ENCODE measurements at regions not wholly inside any gene's neighbourhood (a gene's known extent, or its start where the extent isn't known, plus 50 kb on each side); places are given as distances from the start of the nearest gene placed in this dataset.
"Not testable (repeated sequence)": the region's sequence is repeated elsewhere in the genome, so short reads cannot be mapped to it uniquely, and the experiment has no call there.

- no peak for DNase-seq
Observed at GRCh38 chr6:920512-920911, 227.6 kb upstream of the EXOC2 start.

GRCh38 chr6:919500-919899 is 226.6 kb upstream of the EXOC2 start:
- DNase-seq: no peak

- DNase-seq: no peak
Observed at GRCh38 chr6:917939-918338, 225.0 kb upstream of the EXOC2 start.

DNA sequence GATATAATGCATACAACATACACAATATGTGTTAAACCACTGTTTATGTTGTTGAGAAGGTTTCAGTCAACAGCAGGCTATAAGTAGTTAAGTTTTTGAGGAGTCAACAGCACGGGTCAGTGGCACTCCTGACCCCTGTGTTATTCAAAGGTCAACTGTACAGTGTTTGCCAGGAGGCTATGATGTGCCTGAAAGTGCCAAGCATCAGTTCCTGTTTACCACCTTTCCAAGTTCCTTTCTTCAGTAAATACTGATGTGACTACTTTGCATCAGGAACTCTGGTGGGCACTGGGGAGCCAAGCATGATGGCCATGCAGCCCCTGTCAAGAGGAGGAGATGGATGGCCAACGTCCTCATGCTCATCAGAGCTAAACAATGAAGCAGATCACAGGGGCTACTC is 224.4 kb upstream of the EXOC2 start:
- no peak for DNase-seq

- DNase-seq: no peak
Observed at GRCh38 chr6:916131-916530, 223.2 kb upstream of the EXOC2 start.

GRCh38 chr6:912871-913835 is 220.2 kb upstream of the EXOC2 start:
- DNase-seq: peak; percentile 68

GRCh38 chr6:907928-908327 is 215.0 kb upstream of the EXOC2 start:
- peak; percentile 19 for DNase-seq

DNA sequence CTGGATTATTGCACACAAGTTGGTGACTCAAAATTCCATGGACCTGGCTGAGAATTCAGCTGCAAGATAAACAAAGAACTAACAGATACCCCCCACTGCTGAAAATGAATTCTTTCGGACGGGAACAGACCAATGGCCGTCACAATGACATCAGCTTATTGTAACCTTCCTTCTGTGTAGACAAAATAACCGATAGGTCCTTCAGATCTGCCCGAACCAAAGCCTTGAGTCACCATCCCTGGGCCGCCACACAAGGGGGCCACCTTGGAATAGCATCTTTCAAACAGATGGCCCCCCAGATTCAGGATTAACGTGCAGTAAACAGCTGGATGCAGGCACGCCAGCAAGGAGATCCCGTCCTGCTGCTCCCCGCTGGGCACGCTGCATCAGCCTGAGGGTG is 214.0 kb upstream of the EXOC2 start:
- peak; percentile 44 for DNase-seq

DNA sequence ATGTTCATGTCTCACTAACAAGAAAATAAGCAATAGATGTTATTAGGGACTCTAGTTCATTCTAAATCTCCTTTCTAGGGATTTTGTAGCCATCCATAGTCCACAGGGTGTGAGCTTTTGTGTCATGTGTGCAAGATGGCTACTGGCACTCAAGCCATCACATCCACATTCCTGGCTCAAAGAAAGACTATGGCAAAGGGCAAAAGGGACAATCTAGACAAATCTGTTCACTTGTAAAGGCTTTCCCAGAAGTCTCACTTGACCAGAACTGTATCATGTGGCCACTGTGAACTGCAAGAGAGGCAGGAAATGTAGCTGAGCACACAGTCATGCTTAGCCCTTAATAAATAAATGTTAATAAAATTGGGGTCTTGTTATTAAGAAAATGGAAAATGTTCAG is 212.6 kb upstream of the EXOC2 start:
- DNase-seq: peak; percentile 28

- DNase-seq: no peak
Observed at GRCh38 chr6:904994-905393, 212.1 kb upstream of the EXOC2 start.

GRCh38 chr6:903761-904160 is 210.8 kb upstream of the EXOC2 start:
- peak; percentile 40 for DNase-seq

GRCh38 chr6:901696-902460 is 208.9 kb upstream of the EXOC2 start:
- DNase-seq: no peak

GRCh38 chr6:900716-901605 is 208.0 kb upstream of the EXOC2 start:
- DNase-seq: no peak

DNA sequence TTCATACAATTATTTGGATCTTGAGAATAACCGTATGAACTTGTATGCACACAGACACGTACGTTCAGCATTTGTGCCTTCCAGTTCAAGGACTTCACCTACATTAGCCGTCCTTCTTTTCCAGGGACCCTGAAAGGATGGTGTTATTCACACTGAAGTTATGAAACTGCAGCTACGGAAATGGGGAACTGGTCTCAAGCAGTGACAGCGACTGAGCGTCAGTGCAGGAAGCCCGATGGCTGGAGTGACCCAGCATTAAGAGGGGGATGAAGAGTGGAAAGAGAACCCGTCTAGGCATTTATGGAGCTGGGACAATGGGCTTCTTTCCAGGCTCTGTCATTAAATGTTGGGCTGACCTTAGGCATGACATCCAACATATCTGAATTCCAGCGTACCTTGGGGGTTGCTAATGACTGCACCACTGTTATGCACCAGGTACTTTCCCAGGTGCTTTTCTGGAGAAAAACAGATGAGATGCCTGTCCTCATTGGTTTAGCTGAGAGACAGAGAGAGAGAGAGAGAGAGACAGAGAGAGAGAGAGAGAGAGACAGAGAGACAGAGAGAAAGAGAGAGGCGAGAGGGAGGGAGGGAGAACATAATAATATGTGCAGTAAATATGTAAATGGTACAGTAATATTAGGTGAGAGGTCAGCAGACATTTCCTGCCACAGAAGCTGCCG is 204.7 kb upstream of the EXOC2 start:
- DNase-seq: no peak

DNA sequence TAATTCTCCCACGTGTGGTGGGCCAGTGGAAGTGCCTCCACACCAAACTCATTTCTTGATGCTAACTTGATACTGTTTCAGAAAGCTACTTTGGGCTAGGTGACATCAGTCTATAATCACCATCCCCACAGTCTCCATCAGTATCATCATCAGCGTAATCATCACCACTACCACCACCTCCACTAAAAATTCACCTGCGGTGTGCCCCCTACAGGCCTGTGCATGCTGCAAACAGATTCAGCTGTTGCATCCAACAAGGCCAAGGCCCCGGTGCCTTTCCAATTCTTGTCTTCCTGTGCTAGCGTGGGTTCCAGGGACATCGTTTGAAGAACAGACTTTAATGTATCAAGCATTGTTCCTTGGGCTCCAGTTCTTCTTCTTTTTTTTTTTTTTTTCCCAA is 201.3 kb upstream of the EXOC2 start:
- no peak for DNase-seq

GRCh38 chr6:890995-891394 is 198.1 kb upstream of the EXOC2 start:
- DNase-seq: no peak

GRCh38 chr6:890201-890600 is 197.3 kb upstream of the EXOC2 start:
- DNase-seq: no peak

DNA sequence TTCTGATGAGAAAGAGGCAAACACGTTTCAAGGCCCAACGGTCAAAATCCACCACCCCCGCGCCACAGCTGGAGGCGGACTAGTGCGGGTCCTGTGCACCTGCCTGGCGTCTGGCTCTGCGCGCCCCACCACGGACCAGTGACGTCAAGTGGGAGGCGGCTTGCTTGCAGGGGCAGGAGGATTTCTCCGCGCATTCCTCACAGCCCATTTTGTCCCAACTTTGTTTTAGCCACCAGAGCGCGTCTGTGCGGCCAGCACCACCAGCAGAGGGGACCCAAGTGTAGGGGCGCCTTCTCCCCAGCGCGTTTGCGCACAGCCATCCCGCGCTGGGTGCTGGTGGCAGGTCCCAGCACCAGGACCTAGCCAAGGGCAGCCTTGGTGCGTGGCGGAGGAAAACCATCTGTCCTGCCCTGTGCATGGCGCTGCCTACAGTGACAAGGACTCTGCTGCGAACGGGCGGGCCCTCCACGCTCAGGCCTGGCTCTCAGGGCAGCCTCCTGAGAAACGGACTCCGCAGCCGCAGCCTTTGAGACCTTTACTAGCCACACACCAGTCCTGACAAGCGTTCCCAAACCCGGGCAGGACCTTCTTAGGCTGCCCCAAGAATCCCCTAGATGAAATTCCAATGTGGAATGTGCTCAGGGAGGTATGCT is 194.8 kb upstream of the EXOC2 start:
- DNase-seq: no peak

- DNase-seq: not testable (repeated sequence)
Observed at GRCh38 chr6:886116-886515, 193.2 kb upstream of the EXOC2 start.

DNA sequence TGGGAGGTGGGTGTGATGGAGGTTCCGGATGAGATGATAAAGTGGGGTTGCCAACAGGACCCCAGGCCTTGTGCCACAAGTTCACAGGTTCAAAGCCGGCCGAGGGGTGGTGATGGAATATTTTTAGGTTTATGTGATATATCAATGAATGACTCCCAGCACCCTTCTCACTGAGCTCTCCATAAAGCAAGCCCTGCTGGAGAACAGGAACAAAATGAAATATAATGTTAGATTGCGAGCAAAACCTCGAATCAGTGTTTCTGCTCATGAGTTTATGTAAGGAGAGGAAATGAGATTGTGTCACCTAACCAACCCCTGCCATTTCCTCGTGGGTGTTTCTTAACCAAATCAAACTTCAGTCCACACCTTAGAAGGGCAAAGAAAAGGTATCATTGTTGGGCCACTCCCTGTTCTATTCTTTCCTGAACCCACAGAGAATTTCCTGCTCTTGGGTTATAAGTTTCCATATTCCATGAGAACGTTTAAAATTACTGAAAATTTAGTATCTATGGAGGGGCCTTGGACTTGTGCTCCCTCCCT is 192.2 kb upstream of the EXOC2 start:
- DNase-seq: no peak

GRCh38 chr6:884570-884969 is 191.6 kb upstream of the EXOC2 start:
- no peak for DNase-seq

Data from islet precursor cell (in vitro differentiated cells).